ENCODE measurements at regions not wholly inside any gene's neighbourhood (a gene's known extent, or its start where the extent isn't known, plus 50 kb on each side); places are given as distances from the start of the nearest gene placed in this dataset.
A peak's percentile ranks its signal among the peaks of the same experiment; 100 is the strongest.
"Not testable (repeated sequence)": the region's sequence is repeated elsewhere in the genome, so short reads cannot be mapped to it uniquely, and the experiment has no call there.

- not testable (repeated sequence) for DNase-seq; H3K27ac Mint-ChIP-seq; H3K4me1 Mint-ChIP-seq (ENCODE audit: low read depth in 2 of 2); H3K36me3 Mint-ChIP-seq (ENCODE audit: insufficient read depth); ATAC-seq (replicated peaks); H3K4me3 Mint-ChIP-seq; H3K27me3 Mint-ChIP-seq
- H3K9me3 Mint-ChIP-seq = peaks cover 2 to 19% of the 10 kb centered on the region in 2 donors
Observed at GRCh38 chr9:40592406-40592805, 536.1 kb downstream of the FOXD4L6 start.

GRCh38 chr9:40591915-40592314, 536.6 kb downstream of the FOXD4L6 start:
- H3K27me3 Mint-ChIP-seq; ATAC-seq (replicated peaks); H3K4me3 Mint-ChIP-seq; H3K4me1 Mint-ChIP-seq (ENCODE audit: low read depth in 2 of 2); DNase-seq; H3K27ac Mint-ChIP-seq; H3K36me3 Mint-ChIP-seq (ENCODE audit: insufficient read depth): not testable (repeated sequence)
- peaks cover 2 to 19% of the 10 kb centered on the region in 2 donors for H3K9me3 Mint-ChIP-seq

DNA sequence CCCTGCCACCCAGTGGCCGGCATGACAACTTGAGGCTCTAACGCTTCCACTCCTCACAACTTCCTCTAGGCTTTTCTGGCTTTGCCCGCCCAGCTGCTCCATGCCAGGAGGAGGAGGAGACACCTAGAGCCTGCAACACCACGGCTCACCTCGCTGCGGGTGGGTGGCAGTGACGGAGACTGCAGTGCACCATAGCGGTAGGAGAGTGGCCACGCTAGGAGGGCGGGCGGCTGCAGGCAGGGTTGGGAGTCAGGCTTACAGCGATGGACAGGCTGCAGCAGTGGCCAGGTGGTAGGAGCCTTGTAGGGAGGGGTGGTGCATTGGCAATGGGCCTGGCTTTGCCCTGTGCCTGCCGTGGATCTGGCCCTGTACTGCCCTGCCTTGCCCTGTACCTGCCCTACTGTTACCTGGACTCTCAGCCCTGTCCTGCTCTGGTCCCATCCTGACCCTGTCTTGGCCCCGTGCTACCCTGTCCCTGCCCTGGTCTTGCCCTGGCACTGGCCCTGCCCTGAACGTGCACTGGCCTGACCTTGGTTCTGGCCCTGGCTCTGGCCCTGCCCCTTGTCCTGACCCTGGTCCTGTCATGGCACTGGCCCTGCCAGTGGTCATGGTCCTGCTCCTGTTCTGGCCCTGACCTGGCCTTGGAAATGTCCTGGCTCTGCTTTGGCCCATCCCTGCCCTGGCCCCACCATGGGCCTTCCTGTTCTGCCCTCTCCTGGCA, 540.8 kb downstream of the FOXD4L6 start:
- not testable (repeated sequence) for H3K4me1 Mint-ChIP-seq (ENCODE audit: low read depth in 2 of 2); H3K27me3 Mint-ChIP-seq; H3K36me3 Mint-ChIP-seq (ENCODE audit: insufficient read depth); ATAC-seq (replicated peaks); H3K4me3 Mint-ChIP-seq; DNase-seq; H3K9me3 Mint-ChIP-seq; H3K27ac Mint-ChIP-seq

- H3K4me1 Mint-ChIP-seq (ENCODE audit: low read depth in 2 of 2); DNase-seq; ATAC-seq (replicated peaks); H3K36me3 Mint-ChIP-seq (ENCODE audit: insufficient read depth); H3K9me3 Mint-ChIP-seq; H3K27ac Mint-ChIP-seq; H3K4me3 Mint-ChIP-seq; H3K27me3 Mint-ChIP-seq: not testable (repeated sequence)
Observed at GRCh38 chr9:40584039-40584438, 544.4 kb downstream of the FOXD4L6 start.

DNA sequence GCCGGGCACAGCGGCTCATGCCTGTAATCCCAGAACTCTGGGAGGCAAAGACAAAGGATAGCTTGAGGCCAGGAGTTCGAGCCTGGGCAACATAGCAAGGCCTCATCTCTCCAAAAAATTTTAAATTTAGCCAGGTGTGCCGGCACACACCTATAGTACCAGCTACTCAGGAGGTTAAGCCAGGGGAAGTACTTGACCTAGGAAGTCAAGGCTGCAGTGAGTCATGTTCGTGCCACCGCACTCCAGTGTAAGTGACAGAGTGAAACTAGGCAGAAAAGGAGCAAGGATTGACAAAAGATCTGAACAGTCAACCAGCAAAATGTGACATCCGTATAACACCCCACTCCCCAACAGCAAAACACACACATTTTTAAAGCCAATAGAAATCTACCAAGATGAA, 545.3 kb downstream of the FOXD4L6 start:
- H3K9me3 Mint-ChIP-seq; H3K27ac Mint-ChIP-seq; H3K4me1 Mint-ChIP-seq (ENCODE audit: low read depth in 2 of 2); ATAC-seq (replicated peaks); H3K27me3 Mint-ChIP-seq; DNase-seq; H3K36me3 Mint-ChIP-seq (ENCODE audit: insufficient read depth): not testable (repeated sequence)
- H3K4me3 Mint-ChIP-seq = peak overlapping the region in 1 of 2 donors; percentile 33

GRCh38 chr9:40578908-40579307, 549.6 kb downstream of the FOXD4L6 start:
- H3K27me3 Mint-ChIP-seq; H3K4me1 Mint-ChIP-seq (ENCODE audit: low read depth in 2 of 2); H3K9me3 Mint-ChIP-seq; H3K27ac Mint-ChIP-seq; DNase-seq; H3K4me3 Mint-ChIP-seq; ATAC-seq (replicated peaks); H3K36me3 Mint-ChIP-seq (ENCODE audit: insufficient read depth): not testable (repeated sequence)

All from effector memory CD8-positive, alpha-beta T cell (primary cell).